SK-N-SH (cell line): ENCODE measurements at regions not wholly inside any gene's neighbourhood (a gene's known extent, or its start where the extent isn't known, plus 50 kb on each side); places are given as distances from the start of the nearest gene placed in this dataset.

Experiments used
- CTCF ChIA-PET: fragments of 300-600, 350-600 bp; formaldehyde crosslinking; extraction: SDS; loops from one replicate; lab custom pipeline; 2021; lab: Yijun Ruan, JAX
- POLR2A ChIA-PET: fragments of 350-600 bp; sonication (Branson Sonifier 250); formaldehyde crosslinking; extraction: SDS; loops from one replicate; lab custom pipeline; 2020; ENCODE audit warnings: antibody characterized with exemption, inconsistent platforms; lab: Yijun Ruan, JAX
- DNase-seq: peaks from one replicate; pipeline ENCODE4 v3.0.0; 2012
- H2AFZ ChIP-seq: fragments of 200-600 bp; sonication (generic); 2 replicates; pipeline ENCODE4 v1.8.1; 2016; ENCODE audit warnings: antibody characterized with exemption, mild to moderate bottlenecking, low read depth
- H3F3A ChIP-seq: fragments of 200-600 bp; sonication (generic); replicated peaks from 2 replicates; pipeline ENCODE3; 2016; ENCODE audit warnings: antibody characterized with exemption, mild to moderate bottlenecking; ENCODE audit not compliant: insufficient read depth
- H3K27ac ChIP-seq, 2 experiments: fragments of 200-500 bp in 1 of 2; fragments of 200-600 bp in 1 of 2; sonication (Bioruptor generic) in 1 of 2; sonication (generic), shearing (Covaris generic) in 1 of 2; 2 replicates each; pipeline versions ENCODE4 v1.5.1 to v1.6.1; 2014 to 2016; ENCODE audit warnings: low read depth in 2 of 2, inconsistent platforms in 1 of 2, low read length in 1 of 2, mild to moderate bottlenecking in 1 of 2, mixed read lengths in 1 of 2
- H3K27me3 ChIP-seq: fragments of 200-600 bp; sonication (generic), shearing (Covaris generic); 2 replicates; pipeline ENCODE4 v1.6.1; 2016; ENCODE audit warnings: mixed run types; ENCODE audit not compliant: insufficient read depth
- H3K36me3 ChIP-seq, 2 experiments: fragments of 200-500 bp in 1 of 2; fragments of 200-600 bp in 1 of 2; sonication (Bioruptor generic) in 1 of 2; sonication (generic) in 1 of 2; replicated peaks in 1 of 2; 2 replicates each; pipeline versions ENCODE3 to v1.5.1; 2014 to 2016; ENCODE audit warnings: low read length in 1 of 2, mild to moderate bottlenecking in 1 of 2; ENCODE audit not compliant: insufficient read depth in 2 of 2, control insufficient read depth in 1 of 2
- H3K4me1 ChIP-seq, 2 experiments: fragments of 200-500 bp in 1 of 2; fragments of 200-600 bp in 1 of 2; sonication (Bioruptor generic) in 1 of 2; sonication (generic), shearing (Covaris generic) in 1 of 2; 2 replicates each; pipeline versions ENCODE4 v1.5.1 to v1.6.1; 2014 to 2016; ENCODE audit warnings: low read depth in 1 of 2, low read length in 1 of 2, mixed run types in 1 of 2; ENCODE audit not compliant: insufficient read depth in 2 of 2, control insufficient read depth in 1 of 2
- H3K4me2 ChIP-seq: fragments of 200-600 bp; sonication (generic), shearing (Covaris generic); 2 replicates; pipeline ENCODE4 v1.6.1; 2017; ENCODE audit warnings: mixed run types
- H3K4me3 ChIP-seq, 2 experiments: fragments of 200-500 bp in 1 of 2; fragments of 200-600 bp in 1 of 2; sonication (Bioruptor generic) in 1 of 2; sonication (generic), shearing (Covaris generic) in 1 of 2; 2 replicates each; pipeline versions ENCODE4 v1.5.1 to v1.8.1; 2014 to 2016; ENCODE audit warnings: low read depth in 2 of 2, inconsistent platforms in 1 of 2, low read length in 1 of 2, mild to moderate bottlenecking in 1 of 2, mixed read lengths in 1 of 2, moderate library complexity in 1 of 2
- H3K79me2 ChIP-seq: fragments of 200-600 bp; sonication (generic); 2 replicates; pipeline ENCODE4 v1.8.1; 2017; ENCODE audit warnings: mild to moderate bottlenecking; ENCODE audit not compliant: insufficient read depth
- H3K9ac ChIP-seq: fragments of 200-600 bp; sonication (generic); 2 replicates; pipeline ENCODE4 v1.6.1; 2017; ENCODE audit warnings: mixed run types
- H3K9me2 ChIP-seq: fragments of 200-600 bp; sonication (generic); 2 replicates; pipeline ENCODE4 v1.6.1; 2017; ENCODE audit warnings: mixed run types
- H3K9me3 ChIP-seq: fragments of 200-600 bp; sonication (generic); 2 replicates; pipeline ENCODE4 v1.6.1; 2017; ENCODE audit warnings: mixed run types, mild to moderate bottlenecking, moderate library complexity
- H4K20me1 ChIP-seq: fragments of 200-600 bp; sonication (generic); 2 replicates; pipeline ENCODE4 v1.6.1; 2017; ENCODE audit warnings: mild to moderate bottlenecking, mixed run types; ENCODE audit not compliant: insufficient read depth
- CHD2 ChIP-seq: fragments of 150-350 bp; IDR thresholded peaks from 2 replicates; pipeline ENCODE4 v1.6.1; 2018; ENCODE audit warnings: low read length; ENCODE audit not compliant: partially characterized antibody
- CTCF ChIP-seq: fragments of 200-600 bp; sonication (generic); IDR thresholded peaks from 2 replicates; pipeline ENCODE4 v1.6.1; 2017; ENCODE audit warnings: antibody characterized with exemption, mild to moderate bottlenecking, moderate library complexity
- ELF1 ChIP-seq: IDR thresholded peaks from 2 replicates; pipeline ENCODE4 v1.4.0; 2012
- EP300 ChIP-seq, 2 experiments: IDR thresholded peaks; 2 replicates each; pipeline versions ENCODE4 v1.4.0 to v1.6.1; 2012; ENCODE audit warnings: borderline replicate concordance in 1 of 2, low read depth in 1 of 2, low read length in 1 of 2
- EZH2phosphoT487 ChIP-seq: fragments of 200-600 bp; sonication (generic); IDR thresholded peaks from 2 replicates; pipeline ENCODE4 v1.6.1; 2017; ENCODE audit warnings: low read depth, mixed run types, mild to moderate bottlenecking, antibody characterized with exemption, moderate library complexity, borderline replicate concordance
- FOXJ3 ChIP-seq: sonication (generic); formaldehyde crosslinking; IDR thresholded peaks from 2 replicates; pipeline ENCODE4 v1.5.1; 2020; ENCODE audit warnings: mild to moderate bottlenecking, missing genetic modification reagents
- GABPA ChIP-seq: IDR thresholded peaks from 2 replicates; pipeline ENCODE4 v1.4.0; 2012; ENCODE audit warnings: low read depth, mild to moderate bottlenecking
- IRF3 ChIP-seq: fragments of 150-350 bp; IDR thresholded peaks from 2 replicates; pipeline ENCODE4 v1.6.1; 2016; ENCODE audit warnings: mild to moderate bottlenecking, low read depth, low read length
- MAX ChIP-seq: IDR thresholded peaks from 2 replicates; pipeline ENCODE4 v1.4.0; 2012; ENCODE audit warnings: low read depth
- MEF2A ChIP-seq: IDR thresholded peaks from 2 replicates; pipeline ENCODE4 v1.4.0; 2012; ENCODE audit warnings: low read depth, borderline replicate concordance
- MXI1 ChIP-seq: IDR thresholded peaks from 2 replicates; pipeline ENCODE4 v1.6.1; 2012; ENCODE audit warnings: mild to moderate bottlenecking, low read depth, low read length, improper control_type of control experiment
- NFIC ChIP-seq: IDR thresholded peaks from 2 replicates; pipeline ENCODE4 v1.4.0; 2012; ENCODE audit warnings: borderline replicate concordance
- PBX3 ChIP-seq: IDR thresholded peaks from 2 replicates; pipeline ENCODE4; 2012
- POLR2AphosphoS5 ChIP-seq: IDR thresholded peaks from 2 replicates; pipeline ENCODE4 v1.6.1; 2012; ENCODE audit warnings: low read depth, low read length
- RCOR1 ChIP-seq: fragments of 150-350 bp; IDR thresholded peaks from 2 replicates; pipeline ENCODE4 v1.6.1; 2017; ENCODE audit warnings: antibody characterized with exemption, low read length
- SIN3A ChIP-seq: IDR thresholded peaks from 2 replicates; pipeline ENCODE4 v1.6.1; 2012; ENCODE audit warnings: low read depth, mild to moderate bottlenecking, low read length, moderate library complexity, borderline replicate concordance
- TEAD4 ChIP-seq: IDR thresholded peaks from 2 replicates; pipeline ENCODE4 v1.4.0; 2012; ENCODE audit warnings: mild to moderate bottlenecking, borderline replicate concordance; ENCODE audit not compliant: insufficient read depth
- YY1 ChIP-seq: IDR thresholded peaks from 2 replicates; pipeline ENCODE4 v1.4.0; 2012; ENCODE audit warnings: low read depth, mild to moderate bottlenecking
- WGBS: methylation state at CpG from one replicate; pipeline ENCODE4 v1.1.6; 2017; ENCODE audit warnings: low lambda C conversion rate; 5-methylcytosine and 5-hydroxymethylcytosine counted together

- WGBS = 18% methylated on average over 7 of the region's 7 CpGs
- no peaks in the 10 kb centered on the region for H4K20me1 ChIP-seq
- H3K79me2 ChIP-seq = no peaks in the 10 kb centered on the region
- no peak overlapping the region for H3K4me2 ChIP-seq
- no peaks in the 10 kb centered on the region for H3K9me2 ChIP-seq
- H2AFZ ChIP-seq = no peak overlapping the region
- H3K4me1 ChIP-seq = peaks cover 0 to 3% of the 10 kb centered on the region in 2 experiments; a peak in 2 of 4 replicates
- H3F3A ChIP-seq = no peaks in the 10 kb centered on the region
- no peaks in the 10 kb centered on the region for H3K36me3 ChIP-seq
- no peak overlapping the region for H3K9ac ChIP-seq
- H3K27ac ChIP-seq = peak overlapping the region in 1 of 2 experiments; percentile 16; a peak in 1 of 4 replicates
- H3K27me3 ChIP-seq = no peaks in the 10 kb centered on the region
- TF ChIP-seq FOXJ3 (no peak), MEF2A (no peak), MAX (no peak), TEAD4 (no peak), PBX3 (no peak), MXI1 (no peak), CTCF (no peak), SIN3A (no peak), YY1 (no peak)
- ChIA-PET POLR2A (no interaction called here), CTCF (no interaction called here)
- H3K4me3 ChIP-seq = no peak overlapping the region
- no peak for DNase-seq
- no peaks in the 10 kb centered on the region for H3K9me3 ChIP-seq
Measured at GRCh38 chr4:111210595-111210994, 587.7 kb upstream of the PITX2 start.

GRCh38 chr4:111213531-111213930 lies 590.7 kb upstream of the PITX2 start:
- Histone ChIP-seq H2AFZ (no peak overlapping the region), H3K4me1 (peaks cover 0 to 3% of the 10 kb centered on the region in 2 experiments; a peak in 1 of 4 replicates), H3F3A (no peaks in the 10 kb centered on the region), H3K27ac (no peak overlapping the region), H3K79me2 (no peaks in the 10 kb centered on the region), H3K4me2 (no peak overlapping the region), H3K9me2 (no peaks in the 10 kb centered on the region), H3K4me3 (no peak overlapping the region), H4K20me1 (no peaks in the 10 kb centered on the region), H3K9me3 (no peaks in the 10 kb centered on the region), H3K36me3 (no peaks in the 10 kb centered on the region), H3K9ac (no peak overlapping the region), H3K27me3 (no peaks in the 10 kb centered on the region)
- no peak for TF ChIP-seq YY1
- TF ChIP-seq EZH2phosphoT487 = no peak
- TF ChIP-seq MAX = no peak
- no peak for TF ChIP-seq POLR2AphosphoS5
- no peak for TF ChIP-seq CTCF
- TF ChIP-seq GABPA = no peak
- no peak for TF ChIP-seq MXI1
- TF ChIP-seq PBX3 = no peak
- TF ChIP-seq RCOR1 = no peak
- TF ChIP-seq ELF1 = no peak
- no peak for TF ChIP-seq IRF3
- no peak for TF ChIP-seq SIN3A
- TF ChIP-seq CHD2 = no peak
- TF ChIP-seq EP300 (IDR thresholded peaks at IDR 0.05; ENCODE audit: borderline replicate concordance in 1 of 2, low read depth in 1 of 2, low read length in 1 of 2) = no peak
- TF ChIP-seq NFIC = no peak
- CTCF ChIA-PET = interaction anchor here (0.8 to 1.1 kb wide), 2 partner anchors 20 to 580 kb away, joined by 3 to 4 read pairs; no protein-coding TSS in a partner anchor
- DNase-seq = no peak
- WGBS = 6% methylated on average over 4 of the region's 4 CpGs
- POLR2A ChIA-PET = no interaction called here
